A549 (cell line): ENCODE measurements at regions not wholly inside any gene's neighbourhood (a gene's known extent, or its start where the extent isn't known, plus 50 kb on each side); places are given as distances from the start of the nearest gene placed in this dataset.
"Not testable (repeated sequence)": the region's sequence is repeated elsewhere in the genome, so short reads cannot be mapped to it uniquely, and the experiment has no call there.

ENCODE experiments used
- CTCF ChIP-seq: fragments of >200 bp; sonication (Bioruptor Twin); formaldehyde crosslinking; IDR thresholded peaks from 3 replicates; pipeline ENCODE4 v1.5.1; 2016
- ELK1 ChIP-seq: fragments of 150-350 bp; IDR thresholded peaks from 2 replicates; pipeline ENCODE4 v1.6.1; 2014; ENCODE audit warnings: low read depth, mild to moderate bottlenecking, low read length
- EP300 ChIP-seq, 2 experiments: fragments of >200 bp; sonication (Bioruptor Twin); formaldehyde crosslinking; IDR thresholded peaks; 2 replicates in 1 of 2; 3 replicates in 1 of 2; pipeline ENCODE4 v1.6.1; 2016 to 2017
- ESRRA ChIP-seq: fragments of 150-350 bp; IDR thresholded peaks from 2 replicates; pipeline ENCODE4 v1.6.1; 2014; ENCODE audit warnings: mild to moderate bottlenecking, low read length, borderline replicate concordance
- HDAC2 ChIP-seq: fragments of 200-600 bp; sonication (generic); IDR thresholded peaks from 2 replicates; pipeline ENCODE4 v1.6.1; 2016
- HMGXB4 ChIP-seq: fragments of 250-450 bp; sonication (Bioruptor Pico); IDR thresholded peaks from 2 replicates; pipeline ENCODE4 v1.5.0; 2021; ENCODE audit warnings: mild to moderate bottlenecking, moderate library complexity, borderline replicate concordance
- MAX ChIP-seq: IDR thresholded peaks from 2 replicates; pipeline ENCODE4 v1.6.1; 2012
- NFE2L2 ChIP-seq: fragments of 150-350 bp; conservative IDR thresholded peaks from 2 replicates; pipeline ENCODE4 v1.6.1; 2014; ENCODE audit warnings: low read length
- NR3C1 ChIP-seq: fragments of >200 bp; sonication (Bioruptor Twin); formaldehyde crosslinking; IDR thresholded peaks from 3 replicates; pipeline ENCODE4 v1.6.1; 2017
- POLR2A ChIP-seq: IDR thresholded peaks from 2 replicates; pipeline ENCODE4 v1.6.1; 2012; ENCODE audit warnings: mild to moderate bottlenecking, low read length
- TF ChIP-seq, protein P1 (sequence below): IDR thresholded peaks from 2 replicates; pipeline ENCODE4 v1.6.1; 2012

DNA sequence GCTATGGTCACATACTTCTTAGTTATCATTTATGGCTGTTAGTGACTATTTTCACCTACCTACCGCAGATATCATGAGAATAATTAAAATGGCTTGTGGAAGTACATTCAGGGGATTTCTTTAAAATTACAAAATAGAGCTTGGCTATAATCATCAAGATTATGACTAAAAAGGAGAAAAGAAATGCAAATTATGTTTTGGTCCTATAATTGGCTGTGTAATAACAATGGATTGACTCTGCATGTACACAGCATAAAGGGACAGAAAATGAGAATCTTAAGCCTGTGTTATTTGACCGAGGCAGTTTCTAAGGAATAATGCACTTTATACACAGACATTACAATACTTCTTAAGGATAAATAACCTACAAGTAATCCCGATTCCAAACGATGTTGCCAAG is 112.0 kb upstream of the C1QTNF3 start:
- TF ChIP-seq ESRRA; CTCF; NR3C1; MAX; POLR2A; HMGXB4 (CRISPR knock-in tag); ELK1; NFE2L2; HDAC2; EP300 (IDR thresholded peaks at IDR 0.05): not testable (repeated sequence)
- TF ChIP-seq, protein P1, sequence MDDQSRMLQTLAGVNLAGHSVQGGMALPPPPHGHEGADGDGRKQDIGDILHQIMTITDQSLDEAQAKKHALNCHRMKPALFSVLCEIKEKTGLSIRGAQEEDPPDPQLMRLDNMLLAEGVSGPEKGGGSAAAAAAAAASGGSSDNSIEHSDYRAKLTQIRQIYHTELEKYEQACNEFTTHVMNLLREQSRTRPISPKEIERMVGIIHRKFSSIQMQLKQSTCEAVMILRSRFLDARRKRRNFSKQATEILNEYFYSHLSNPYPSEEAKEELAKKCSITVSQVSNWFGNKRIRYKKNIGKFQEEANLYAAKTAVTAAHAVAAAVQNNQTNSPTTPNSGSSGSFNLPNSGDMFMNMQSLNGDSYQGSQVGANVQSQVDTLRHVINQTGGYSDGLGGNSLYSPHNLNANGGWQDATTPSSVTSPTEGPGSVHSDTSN: not testable (repeated sequence)
